ENCODE measurements at regions not wholly inside any gene's neighbourhood (a gene's known extent, or its start where the extent isn't known, plus 50 kb on each side); places are given as distances from the start of the nearest gene placed in this dataset.
"Not testable (repeated sequence)": the region's sequence is repeated elsewhere in the genome, so short reads cannot be mapped to it uniquely, and the experiment has no call there.

DNA sequence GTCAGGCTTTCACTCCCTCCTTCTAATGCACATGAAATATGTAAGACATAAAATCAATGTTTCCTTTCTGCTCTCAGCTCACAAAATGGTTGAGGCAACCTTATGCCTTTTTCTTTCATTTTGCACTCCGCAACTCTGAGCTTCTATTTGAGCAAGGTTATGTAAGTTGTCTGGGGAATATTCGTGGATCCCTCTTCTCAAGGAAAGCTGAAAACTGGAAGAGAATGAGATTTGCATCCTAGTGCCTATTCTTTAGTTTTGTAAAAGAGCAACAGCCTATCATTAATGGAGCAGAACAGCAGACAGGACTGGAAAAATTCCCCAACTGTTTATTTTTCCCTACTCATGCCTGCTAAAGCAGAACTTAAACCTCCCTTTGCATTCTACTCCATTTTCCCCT lies 141.7 kb downstream of the FAM76B start:
- peaks cover 3% of the 10 kb centered on the region for H3K9me3 Mint-ChIP-seq
- peaks cover 3% of the 10 kb centered on the region for H3K4me1 Mint-ChIP-seq (ENCODE audit: low read depth)
- no peak overlapping the region for H3K4me3 Mint-ChIP-seq
- no peaks in the 10 kb centered on the region for H3K36me3 Mint-ChIP-seq (ENCODE audit: insufficient read depth)
- no peak for ATAC-seq
- peaks cover 2% of the 10 kb centered on the region for H3K27me3 Mint-ChIP-seq (ENCODE audit: low read depth)
- DNase-seq = no peak

DNA sequence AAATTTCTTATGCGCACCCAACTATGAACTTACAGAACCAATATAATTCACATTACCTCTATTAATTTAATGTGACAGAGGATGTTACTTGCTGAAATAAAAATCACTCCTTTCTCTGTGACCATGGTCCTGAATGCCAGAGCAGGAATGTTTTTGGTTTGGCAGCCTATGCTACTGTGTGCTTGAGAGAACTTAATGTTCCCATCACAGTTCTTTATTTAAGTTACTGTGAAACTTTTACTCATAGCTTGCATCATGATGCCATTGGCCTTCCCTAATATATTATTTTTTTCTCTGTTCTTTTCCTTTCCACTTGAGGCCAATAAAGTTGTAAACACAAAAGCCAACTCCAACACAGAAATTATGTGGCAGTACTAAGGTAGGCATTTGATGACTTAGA lies 142.2 kb downstream of the FAM76B start:
- DNase-seq = no peak
- Mint-ChIP-seq H3K36me3 (ENCODE audit: insufficient read depth) (no peaks in the 10 kb centered on the region), H3K4me1 (ENCODE audit: low read depth) (peaks cover 5% of the 10 kb centered on the region)

DNA sequence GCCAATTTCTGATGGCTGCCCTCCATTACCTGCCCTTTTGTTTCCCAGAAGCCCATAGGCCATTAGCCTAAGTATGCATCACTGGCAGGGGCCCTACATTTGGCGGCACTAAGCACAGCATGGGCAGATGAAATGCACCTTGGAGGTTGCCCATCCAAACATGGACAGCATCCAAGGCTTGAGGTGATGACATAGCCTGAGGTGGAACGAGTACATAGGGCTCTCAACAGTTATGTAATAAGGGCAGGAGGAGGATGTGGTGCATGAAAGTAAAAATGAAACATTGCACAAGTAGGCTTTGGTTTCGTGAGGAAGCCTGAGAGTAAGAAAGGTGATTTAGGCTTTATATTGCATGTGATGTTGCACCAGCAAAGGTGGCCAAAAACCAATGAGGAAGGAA lies 148.1 kb downstream of the FAM76B start:
- H3K9me3 Mint-ChIP-seq = peaks cover 10% of the 10 kb centered on the region
- no peak for DNase-seq
- no peaks in the 10 kb centered on the region for H3K27me3 Mint-ChIP-seq (ENCODE audit: low read depth)
- H3K4me3 Mint-ChIP-seq = peak overlapping the region; percentile 1
- ATAC-seq = peak; percentile 74 to 82
- peaks cover 12% of the 10 kb centered on the region for H3K4me1 Mint-ChIP-seq (ENCODE audit: low read depth)
- peaks cover 3% of the 10 kb centered on the region for H3K36me3 Mint-ChIP-seq (ENCODE audit: insufficient read depth)

More for the DNA sequence above, 142.2 kb downstream of the FAM76B start:
- H3K9me3 Mint-ChIP-seq = peaks cover 3% of the 10 kb centered on the region
- no peak overlapping the region for H3K4me3 Mint-ChIP-seq
- H3K27me3 Mint-ChIP-seq (ENCODE audit: low read depth) = no peaks in the 10 kb centered on the region
- no peak for ATAC-seq

DNA sequence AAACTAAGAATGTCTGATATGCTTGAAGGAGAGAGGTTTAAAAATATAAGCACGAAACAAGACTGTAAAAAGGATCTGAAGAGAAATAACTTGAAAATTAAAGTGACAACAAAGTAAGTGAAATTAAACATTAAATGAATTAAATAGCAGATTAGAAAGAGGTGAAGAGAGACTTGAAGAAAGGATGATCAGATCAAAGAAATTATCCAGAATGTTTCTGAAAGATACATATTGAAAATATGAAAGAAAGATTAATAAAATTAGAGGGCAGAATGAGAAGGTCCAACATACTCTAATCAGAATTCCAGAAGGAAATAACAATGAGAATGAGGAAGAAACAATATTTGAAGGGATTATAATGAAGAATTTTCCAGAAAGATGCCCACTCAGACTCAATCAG lies 151.1 kb downstream of the FAM76B start:
- Mint-ChIP-seq H3K4me1 (ENCODE audit: low read depth) (peaks cover 12% of the 10 kb centered on the region), H3K9me3 (peaks cover 7% of the 10 kb centered on the region), H3K27me3 (ENCODE audit: low read depth) (no peaks in the 10 kb centered on the region), H3K4me3 (no peak overlapping the region), H3K36me3 (ENCODE audit: insufficient read depth) (peaks cover 3% of the 10 kb centered on the region)
- DNase-seq = no peak
- ATAC-seq = no peak

DNA sequence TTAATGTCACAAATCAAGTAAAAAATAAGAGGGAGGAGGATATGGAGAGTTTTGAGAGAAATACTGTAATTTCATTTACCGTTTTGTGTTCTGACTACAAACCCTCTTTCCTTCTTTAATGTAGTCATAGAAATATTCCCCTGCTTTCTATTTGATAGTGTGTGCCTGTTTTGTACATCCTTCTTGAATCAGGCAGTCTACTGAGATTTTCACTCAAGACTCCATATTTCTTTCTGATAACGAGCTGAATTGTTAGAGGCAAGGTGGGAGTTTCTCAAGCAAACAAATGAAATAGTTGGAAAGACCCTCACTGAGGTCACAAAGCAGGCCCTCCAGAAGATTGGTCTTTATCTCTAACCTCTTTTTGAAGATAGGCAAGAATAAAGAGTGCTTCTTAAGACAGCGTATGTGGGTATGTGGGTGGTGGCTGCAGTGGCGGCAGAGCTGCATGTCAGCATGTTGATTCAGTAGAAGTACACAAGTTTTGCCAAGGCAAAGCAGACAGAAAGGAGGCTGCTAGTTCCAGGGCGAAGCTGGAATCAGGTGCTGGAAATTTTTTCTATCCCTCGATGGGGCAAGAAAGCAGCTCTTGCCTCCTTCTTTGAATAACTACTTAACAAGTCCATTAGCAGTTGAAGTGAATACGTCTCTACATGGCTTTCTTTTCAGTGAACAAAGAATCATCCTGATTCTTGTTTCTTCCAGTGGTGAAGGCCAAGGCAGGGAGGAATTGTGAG lies 164.2 kb downstream of the FAM76B start:
- no peaks in the 10 kb centered on the region for H3K27me3 Mint-ChIP-seq (ENCODE audit: low read depth)
- peaks cover 8% of the 10 kb centered on the region for H3K4me1 Mint-ChIP-seq (ENCODE audit: low read depth)
- H3K36me3 Mint-ChIP-seq (ENCODE audit: insufficient read depth) = no peaks in the 10 kb centered on the region
- ATAC-seq (peak in 1 of 2 donors; percentile 30), DNase-seq (no peak)
- H3K9me3 Mint-ChIP-seq = peaks cover 14% of the 10 kb centered on the region
- H3K4me3 Mint-ChIP-seq = peak overlapping the region; percentile 37

DNA sequence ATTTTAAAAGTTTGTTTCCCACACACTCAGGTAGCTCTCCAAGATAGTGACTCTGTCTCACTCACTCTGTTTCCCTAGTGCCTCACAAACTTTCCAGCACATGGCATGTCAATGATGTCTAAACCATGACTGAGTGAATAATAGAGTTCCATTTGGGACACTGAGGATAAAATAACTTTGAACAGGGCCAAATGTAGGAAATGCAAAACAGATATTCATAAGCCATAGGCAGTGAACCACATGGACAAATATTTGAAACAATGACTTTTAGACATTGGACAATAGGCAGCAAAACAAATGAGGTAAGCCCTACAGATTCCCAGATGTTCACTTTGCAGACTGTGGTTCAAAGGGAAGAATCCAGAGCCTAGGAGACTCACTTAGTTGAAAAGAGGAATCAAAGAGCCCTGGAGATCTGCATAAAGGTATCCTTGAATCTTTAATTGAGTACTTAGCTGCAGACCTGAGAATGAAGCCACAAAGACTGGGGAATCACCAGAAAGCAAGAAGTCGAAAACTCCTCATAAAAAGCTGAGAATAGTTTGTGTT lies 173.3 kb downstream of the FAM76B start:
- Mint-ChIP-seq H3K27me3 (ENCODE audit: low read depth) (peaks cover 2% of the 10 kb centered on the region), H3K4me3 (no peak overlapping the region), H3K36me3 (ENCODE audit: insufficient read depth) (peaks cover 4% of the 10 kb centered on the region), H3K9me3 (peaks cover 23% of the 10 kb centered on the region), H3K4me1 (ENCODE audit: low read depth) (peaks cover 2% of the 10 kb centered on the region)
- no peak for ATAC-seq
- DNase-seq = no peak

DNA sequence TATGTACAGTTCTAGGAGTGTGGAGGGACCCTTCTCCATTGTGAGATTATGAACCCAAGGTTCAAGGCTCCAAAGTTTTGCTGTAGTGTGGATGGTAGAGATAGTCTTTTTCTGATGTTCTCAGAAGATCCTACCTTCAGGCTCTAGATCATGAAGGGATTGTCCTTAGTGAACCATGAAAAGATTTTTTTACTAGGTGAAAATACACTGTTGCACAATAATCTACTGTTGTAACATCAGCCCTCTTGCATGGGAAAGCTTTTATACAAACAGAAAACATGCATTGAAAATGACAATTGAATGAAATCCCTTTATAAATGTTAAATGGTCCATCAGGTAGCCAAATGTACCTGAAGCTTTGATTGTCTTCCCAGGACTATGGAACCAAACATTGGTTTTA lies 177.8 kb downstream of the FAM76B start:
- H3K27me3 Mint-ChIP-seq (ENCODE audit: low read depth) = peaks cover 2% of the 10 kb centered on the region
- H3K4me1 Mint-ChIP-seq (ENCODE audit: low read depth) = peaks cover 2% of the 10 kb centered on the region
- H3K4me3 Mint-ChIP-seq = no peak overlapping the region
- DNase-seq (no peak), ATAC-seq (no peak)
- H3K9me3 Mint-ChIP-seq = no peaks in the 10 kb centered on the region
- peaks cover 1% of the 10 kb centered on the region for H3K36me3 Mint-ChIP-seq (ENCODE audit: insufficient read depth)

DNA sequence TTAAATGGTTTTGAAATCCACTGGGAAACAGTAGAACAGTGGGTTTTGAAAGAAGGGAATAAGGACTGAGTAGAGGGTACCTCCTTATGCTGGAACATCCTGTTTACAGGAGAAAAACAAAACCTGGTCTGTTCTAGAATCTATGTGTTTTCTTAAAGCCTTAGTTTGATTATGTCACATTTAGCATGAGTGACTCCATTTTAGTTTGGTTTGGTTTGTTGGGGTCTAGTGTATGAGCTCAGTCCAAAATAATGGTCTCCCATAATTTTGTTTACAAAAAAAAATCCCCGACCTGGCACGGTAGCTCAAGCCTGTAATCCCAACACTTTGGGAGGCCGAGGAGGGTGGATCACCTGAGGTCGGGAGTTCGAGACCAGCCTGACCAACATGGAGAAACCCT lies 179.4 kb downstream of the FAM76B start:
- not testable (repeated sequence) for H3K4me3 Mint-ChIP-seq; H3K36me3 Mint-ChIP-seq (ENCODE audit: insufficient read depth); H3K9me3 Mint-ChIP-seq; H3K27me3 Mint-ChIP-seq (ENCODE audit: low read depth); DNase-seq; H3K4me1 Mint-ChIP-seq (ENCODE audit: low read depth); ATAC-seq

DNA sequence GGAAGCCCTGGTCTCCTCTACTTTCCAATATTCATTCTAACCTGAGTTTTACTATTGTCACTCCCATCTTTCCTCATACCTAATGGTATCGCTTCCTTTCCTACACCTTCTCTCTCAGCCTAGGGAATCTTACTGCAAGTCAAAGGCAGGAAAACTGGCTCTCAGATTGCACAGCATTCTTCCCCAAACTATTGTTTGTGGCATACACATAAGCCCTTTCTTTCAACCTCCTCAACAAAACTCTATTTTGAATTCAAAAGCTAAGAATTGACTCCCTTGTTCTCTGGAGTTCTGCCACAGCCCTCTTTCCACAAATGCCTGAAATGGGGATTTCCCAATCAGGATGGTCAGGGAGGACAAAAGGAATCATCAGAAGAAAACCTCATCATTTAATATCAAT lies 181.5 kb downstream of the FAM76B start:
- DNase-seq (no peak), ATAC-seq (no peak)
- H3K4me3 Mint-ChIP-seq = no peak overlapping the region
- peaks cover 10% of the 10 kb centered on the region for H3K4me1 Mint-ChIP-seq (ENCODE audit: low read depth)
- H3K36me3 Mint-ChIP-seq (ENCODE audit: insufficient read depth) = no peaks in the 10 kb centered on the region
- H3K27me3 Mint-ChIP-seq (ENCODE audit: low read depth) = no peaks in the 10 kb centered on the region
- H3K9me3 Mint-ChIP-seq = no peaks in the 10 kb centered on the region

DNA sequence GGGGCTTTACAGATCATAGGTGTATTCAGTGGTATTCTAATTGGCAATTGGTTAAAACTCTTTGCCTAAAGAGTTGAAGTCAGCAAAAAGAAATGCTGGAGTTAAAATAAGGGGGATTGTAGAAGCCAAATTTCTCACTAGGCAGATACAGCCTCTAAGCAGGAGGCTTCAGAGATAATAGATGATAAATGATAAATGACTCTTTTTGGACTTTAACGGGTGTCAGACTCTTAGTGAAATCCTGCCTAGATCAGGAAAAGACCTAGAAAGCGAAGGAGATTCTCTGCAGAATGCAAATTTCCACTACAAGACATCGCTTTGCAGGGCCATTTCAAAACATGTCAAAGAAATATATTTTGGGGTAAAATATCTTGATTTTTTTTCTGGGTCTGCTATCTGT lies 182.8 kb downstream of the FAM76B start:
- Mint-ChIP-seq H3K9me3 (no peaks in the 10 kb centered on the region), H3K27me3 (ENCODE audit: low read depth) (no peaks in the 10 kb centered on the region), H3K36me3 (ENCODE audit: insufficient read depth) (no peaks in the 10 kb centered on the region), H3K4me3 (no peak overlapping the region), H3K4me1 (ENCODE audit: low read depth) (peaks cover 10% of the 10 kb centered on the region)
- ATAC-seq (no peak), DNase-seq (no peak)

DNA sequence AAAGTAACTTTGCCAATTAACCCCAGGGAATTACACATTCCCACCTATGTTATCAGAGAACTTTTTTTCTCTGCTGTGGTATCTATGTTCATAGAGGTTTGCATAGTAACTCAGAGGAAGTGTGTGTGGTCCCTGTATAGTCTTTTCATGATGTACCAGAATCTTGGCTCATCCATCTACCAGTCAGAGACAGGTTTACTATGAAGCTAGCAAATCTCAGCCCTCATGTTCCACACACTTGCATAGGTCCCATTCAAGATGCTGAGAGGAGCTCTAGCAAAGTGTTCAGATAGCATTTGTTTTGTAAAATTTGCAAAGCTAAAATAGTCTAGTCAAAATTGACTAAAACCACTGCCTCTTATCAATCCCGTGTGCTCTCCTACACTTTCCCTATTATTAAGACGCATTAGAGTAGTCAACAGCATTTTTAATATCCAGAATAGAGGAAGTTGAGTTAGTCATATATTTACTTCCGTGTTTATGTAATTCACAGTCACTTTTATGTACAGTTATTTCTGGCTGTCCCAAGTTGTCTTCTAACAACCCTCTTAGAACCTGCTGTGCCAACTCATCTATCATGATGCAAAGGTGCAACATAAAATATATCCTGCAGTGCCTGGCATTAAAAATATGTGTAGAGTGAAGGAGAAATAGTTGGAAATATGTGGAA lies 184.2 kb downstream of the FAM76B start:
- Mint-ChIP-seq H3K4me1 (ENCODE audit: low read depth) (peaks cover 15% of the 10 kb centered on the region), H3K27me3 (ENCODE audit: low read depth) (no peaks in the 10 kb centered on the region), H3K4me3 (no peak overlapping the region), H3K36me3 (ENCODE audit: insufficient read depth) (no peaks in the 10 kb centered on the region), H3K9me3 (no peaks in the 10 kb centered on the region)
- ATAC-seq (no peak), DNase-seq (no peak)

DNA sequence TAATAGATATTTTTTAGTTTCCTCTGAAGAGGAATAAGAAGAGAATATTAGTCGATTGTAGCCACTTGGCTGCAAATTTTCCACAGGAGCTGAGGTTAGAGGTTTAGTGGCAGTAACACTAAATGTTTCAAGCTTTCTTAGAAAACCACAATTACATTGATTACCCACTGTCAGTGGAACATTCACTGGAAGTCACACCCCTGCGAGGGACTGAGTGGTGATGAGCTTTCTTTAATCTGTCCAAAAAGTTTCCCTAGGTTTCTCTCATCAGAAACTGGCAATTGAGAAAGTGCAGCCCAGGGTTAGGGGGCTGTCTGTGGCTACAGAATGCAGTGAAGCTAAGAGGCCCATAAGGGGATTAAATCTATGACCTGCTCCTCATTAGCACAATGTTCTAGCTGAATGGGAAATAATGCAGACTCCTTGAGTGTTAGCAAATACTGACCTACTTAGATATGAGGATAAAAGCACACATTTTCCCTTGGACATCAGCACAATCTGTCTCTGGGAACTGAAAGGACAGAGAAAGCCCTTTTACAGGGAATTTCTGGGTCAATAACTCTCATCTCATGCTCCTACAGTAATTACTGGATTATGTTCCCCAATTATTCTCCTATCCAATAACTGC lies 189.5 kb downstream of the FAM76B start:
- Mint-ChIP-seq H3K27me3 (ENCODE audit: low read depth) (no peaks in the 10 kb centered on the region), H3K4me1 (ENCODE audit: low read depth) (peaks cover 18% of the 10 kb centered on the region), H3K4me3 (no peak overlapping the region), H3K9me3 (no peaks in the 10 kb centered on the region), H3K36me3 (ENCODE audit: insufficient read depth) (no peaks in the 10 kb centered on the region)
- ATAC-seq (peak; percentile 27 to 73), DNase-seq (peak; percentile 35)

DNA sequence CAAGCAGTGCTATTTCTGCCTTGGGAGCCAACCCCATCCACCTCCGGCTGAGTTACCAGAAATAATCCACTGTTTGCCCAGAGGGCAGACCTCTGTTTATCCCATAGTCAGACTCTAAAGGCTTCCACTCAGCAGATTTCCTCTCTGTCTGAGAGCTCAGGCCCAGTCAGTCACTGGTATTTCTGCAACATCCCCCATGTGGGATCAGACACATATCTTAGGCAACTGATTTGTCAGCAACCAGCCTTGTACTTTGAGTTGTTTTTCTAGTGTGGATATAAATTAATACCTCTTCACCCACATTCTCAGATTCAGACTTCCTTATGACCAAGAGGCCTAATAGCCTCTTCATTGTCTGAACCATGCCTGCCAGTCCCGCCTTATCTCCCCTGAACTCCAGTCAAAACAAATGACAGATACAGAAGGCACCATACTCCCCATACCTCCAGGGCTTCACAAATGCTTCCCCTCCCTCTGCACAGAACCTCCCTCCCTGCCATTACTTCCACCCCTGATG lies 193.6 kb downstream of the FAM76B start:
- Mint-ChIP-seq H3K4me3 (no peak overlapping the region), H3K4me1 (ENCODE audit: low read depth) (peaks cover 18% of the 10 kb centered on the region), H3K27me3 (ENCODE audit: low read depth) (no peaks in the 10 kb centered on the region), H3K9me3 (no peaks in the 10 kb centered on the region), H3K36me3 (ENCODE audit: insufficient read depth) (no peaks in the 10 kb centered on the region)
- DNase-seq (no peak), ATAC-seq (no peak)

DNA sequence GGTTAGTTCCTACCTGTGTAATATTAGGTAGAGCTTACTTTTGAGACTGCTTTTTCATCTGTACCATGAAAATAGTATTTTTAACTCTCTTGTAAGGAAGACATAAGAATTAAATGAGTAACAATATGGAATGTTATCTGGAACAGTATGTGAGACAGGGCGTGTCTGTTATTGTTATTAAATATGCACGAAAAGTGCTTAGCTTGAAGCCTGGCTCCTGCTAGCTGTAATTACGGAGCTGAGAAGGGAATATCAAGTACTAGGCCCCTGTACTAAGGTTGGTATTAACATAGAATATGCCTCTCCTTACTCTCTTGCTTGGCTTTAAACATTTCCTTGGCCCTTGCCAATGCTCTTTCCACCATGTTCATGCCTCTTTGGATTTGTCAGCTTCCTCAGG lies 194.0 kb downstream of the FAM76B start:
- Mint-ChIP-seq H3K9me3 (no peaks in the 10 kb centered on the region), H3K4me3 (no peak overlapping the region), H3K27me3 (ENCODE audit: low read depth) (no peaks in the 10 kb centered on the region), H3K36me3 (ENCODE audit: insufficient read depth) (no peaks in the 10 kb centered on the region), H3K4me1 (ENCODE audit: low read depth) (peaks cover 14% of the 10 kb centered on the region)
- ATAC-seq = no peak
- DNase-seq = no peak

Measured in activated T-cell treated with anti-CD3 and anti-CD28 coated beads, Interleukin-2, amount 50 U/mL, for 4 hours (primary cell).